ENCODE measurements at regions not wholly inside any gene's neighbourhood (a gene's known extent, or its start where the extent isn't known, plus 50 kb on each side); places are given as distances from the start of the nearest gene placed in this dataset.

DNA sequence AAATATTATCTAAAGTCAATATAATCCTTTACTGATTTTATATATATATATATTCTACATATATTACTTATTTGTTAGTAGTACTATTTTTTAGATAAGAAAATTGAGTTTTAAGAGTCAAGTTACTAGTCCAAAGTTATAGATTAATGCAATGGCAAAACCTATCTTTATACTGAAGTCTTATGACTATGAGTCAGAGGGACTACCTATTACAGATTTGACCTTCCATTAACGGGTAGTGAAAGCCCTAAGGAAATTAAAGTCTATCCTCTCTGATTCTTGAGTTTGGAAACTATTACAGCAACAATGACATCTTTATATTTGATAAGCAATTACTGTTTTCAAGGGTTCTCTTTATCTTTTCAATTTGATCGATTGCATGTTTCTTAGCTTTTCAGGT is 315.8 kb downstream of the CASP12 start:
- no peaks in the 10 kb centered on the region for H3K27me3 ChIP-seq (ENCODE audit: control insufficient read depth, insufficient read depth, low read length)
- no peak for TF ChIP-seq CTCF (IDR thresholded peaks at IDR 0.05; ENCODE audit: borderline replicate concordance, extremely low read depth, insufficient read depth)
- H3K4me3 ChIP-seq (ENCODE audit: low read length in 3 of 3): no peak overlapping the region
- no peak for FAIRE-seq
- H3K9ac ChIP-seq (ENCODE audit: low read length in 3 of 3): no peak overlapping the region
- peaks cover 0 to 4% (median 0%) of the 10 kb centered on the region in 3 donors for H3K9me3 ChIP-seq (ENCODE audit: control insufficient read depth in 2 of 3, insufficient read depth in 1 of 3, low read length in 3 of 3)
- no peaks in the 10 kb centered on the region for H3K36me3 ChIP-seq (ENCODE audit: control insufficient read depth in 2 of 3, insufficient read depth in 3 of 3, low read length in 3 of 3)
- intact Hi-C loops (cut with DNase I): no loop called here
- no peak overlapping the region for H3K27ac ChIP-seq (ENCODE audit: low read depth in 2 of 2, low read length in 2 of 2)
- H3K4me1 ChIP-seq (ENCODE audit: control insufficient read depth in 2 of 3, insufficient read depth in 2 of 3, low read depth in 1 of 3, low read length in 3 of 3): no peaks in the 10 kb centered on the region
- no peak for DNase-seq

DNA sequence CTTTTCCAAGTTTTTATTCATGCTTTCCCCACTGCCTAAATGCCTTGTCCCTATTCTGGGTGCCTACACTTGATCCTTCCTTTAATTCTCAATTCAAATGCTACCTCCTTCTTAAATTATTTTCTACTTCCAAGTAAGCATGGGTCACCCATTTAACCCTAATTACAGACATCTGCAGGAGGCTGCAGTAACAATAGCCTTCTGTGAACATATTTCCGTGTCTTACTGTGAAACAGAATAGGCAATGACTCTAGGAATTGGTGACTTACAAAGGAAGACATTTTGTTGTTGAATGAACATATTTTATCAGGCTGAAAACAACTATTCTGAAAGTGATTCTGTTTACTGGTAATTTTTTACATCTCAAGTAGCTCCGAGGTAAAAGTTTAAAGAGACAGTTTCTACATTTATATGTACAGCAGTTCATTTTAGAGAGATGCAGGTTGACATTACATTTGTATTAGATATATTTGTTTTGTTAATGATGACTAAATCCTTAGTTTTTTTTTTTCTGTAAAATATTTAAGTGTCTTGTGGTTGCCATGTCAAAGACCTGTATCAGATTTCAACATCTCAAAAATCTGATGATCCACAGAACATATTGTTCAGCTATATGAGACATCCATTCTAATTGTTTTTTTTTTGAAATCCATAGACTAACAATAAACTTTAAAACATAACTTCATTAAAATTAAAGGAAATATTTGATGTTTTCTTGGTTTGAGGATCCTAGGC is 316.8 kb downstream of the CASP12 start:
- Histone ChIP-seq H3K4me3 (ENCODE audit: low read length in 3 of 3) (no peak overlapping the region), H3K36me3 (ENCODE audit: control insufficient read depth in 2 of 3, insufficient read depth in 3 of 3, low read length in 3 of 3) (no peaks in the 10 kb centered on the region), H3K9ac (ENCODE audit: low read length in 3 of 3) (no peak overlapping the region), H3K4me1 (ENCODE audit: control insufficient read depth in 2 of 3, insufficient read depth in 2 of 3, low read depth in 1 of 3, low read length in 3 of 3) (no peaks in the 10 kb centered on the region), H3K27me3 (ENCODE audit: control insufficient read depth, insufficient read depth, low read length) (no peaks in the 10 kb centered on the region), H3K27ac (ENCODE audit: low read depth in 2 of 2, low read length in 2 of 2) (no peak overlapping the region), H3K9me3 (ENCODE audit: control insufficient read depth in 2 of 3, insufficient read depth in 1 of 3, low read length in 3 of 3) (peaks cover 0 to 4% (median 0%) of the 10 kb centered on the region in 3 donors)
- DNase-seq: no peak
- intact Hi-C loops (cut with DNase I): no loop called here
- no peak for FAIRE-seq
- no peak for TF ChIP-seq CTCF (IDR thresholded peaks at IDR 0.05; ENCODE audit: borderline replicate concordance, extremely low read depth, insufficient read depth)

- Histone ChIP-seq H3K27ac (ENCODE audit: low read depth in 2 of 2, low read length in 2 of 2) (no peak overlapping the region), H3K36me3 (ENCODE audit: control insufficient read depth in 2 of 3, insufficient read depth in 3 of 3, low read length in 3 of 3) (no peaks in the 10 kb centered on the region), H3K9me3 (ENCODE audit: control insufficient read depth in 2 of 3, insufficient read depth in 1 of 3, low read length in 3 of 3) (peaks cover 0 to 4% (median 0%) of the 10 kb centered on the region in 3 donors), H3K4me3 (ENCODE audit: low read length in 3 of 3) (no peak overlapping the region), H3K27me3 (ENCODE audit: control insufficient read depth, insufficient read depth, low read length) (no peaks in the 10 kb centered on the region), H3K9ac (ENCODE audit: low read length in 3 of 3) (no peak overlapping the region), H3K4me1 (ENCODE audit: control insufficient read depth in 2 of 3, insufficient read depth in 2 of 3, low read depth in 1 of 3, low read length in 3 of 3) (no peaks in the 10 kb centered on the region)
- TF ChIP-seq CTCF (IDR thresholded peaks at IDR 0.05; ENCODE audit: borderline replicate concordance, extremely low read depth, insufficient read depth): no peak
- intact Hi-C loops (cut with DNase I): no loop called here
- FAIRE-seq (no peak), DNase-seq (no peak)
These were observed 324.7 kb downstream of the CASP12 start for GRCh38 chr11:104573441-104573990.

All from kidney (tissue), 13 donors.